GM18909 (cell line): ENCODE measurements at regions not wholly inside any gene's neighbourhood (a gene's known extent, or its start where the extent isn't known, plus 50 kb on each side); places are given as distances from the start of the nearest gene placed in this dataset.

Experiments used
- ATAC-seq: cut with Tn5 transposase; IDR thresholded peaks from one replicate; pipeline ENCODE4 v1.9.1; 2021; ENCODE audit warnings: mild to moderate bottlenecking; ENCODE audit not compliant: unreplicated experiment, poor library complexity

GRCh38 chr10:90635111-90635765, 222.6 kb downstream of the HTR7 start:
- ATAC-seq, result no peak

GRCh38 chr10:90640756-90641155, 217.1 kb downstream of the HTR7 start:
- no peak for ATAC-seq

DNA sequence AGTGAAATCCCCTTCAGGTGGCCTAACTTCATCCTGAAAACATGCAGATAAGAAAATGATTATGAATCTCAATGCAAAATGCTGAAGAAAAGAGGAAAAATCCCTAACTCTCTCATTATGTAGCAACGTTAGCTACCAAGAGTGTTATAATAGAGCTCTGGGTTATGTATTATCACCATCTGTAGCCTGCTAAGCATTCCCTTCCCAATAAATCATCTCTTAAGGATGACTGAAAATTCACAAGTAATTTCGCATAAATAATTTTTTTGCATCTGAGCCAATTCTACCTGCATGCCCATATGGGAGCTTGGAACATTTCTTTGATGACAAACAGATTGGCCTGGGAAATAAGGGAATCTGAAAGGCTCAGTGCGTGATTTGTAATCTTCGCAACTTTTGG, 216.1 kb downstream of the HTR7 start:
- ATAC-seq, result no peak

GRCh38 chr10:90642136-90642535, 215.7 kb downstream of the HTR7 start:
- no peak for ATAC-seq

GRCh38 chr10:90642650-90643049, 215.2 kb downstream of the HTR7 start:
- ATAC-seq, result no peak

DNA sequence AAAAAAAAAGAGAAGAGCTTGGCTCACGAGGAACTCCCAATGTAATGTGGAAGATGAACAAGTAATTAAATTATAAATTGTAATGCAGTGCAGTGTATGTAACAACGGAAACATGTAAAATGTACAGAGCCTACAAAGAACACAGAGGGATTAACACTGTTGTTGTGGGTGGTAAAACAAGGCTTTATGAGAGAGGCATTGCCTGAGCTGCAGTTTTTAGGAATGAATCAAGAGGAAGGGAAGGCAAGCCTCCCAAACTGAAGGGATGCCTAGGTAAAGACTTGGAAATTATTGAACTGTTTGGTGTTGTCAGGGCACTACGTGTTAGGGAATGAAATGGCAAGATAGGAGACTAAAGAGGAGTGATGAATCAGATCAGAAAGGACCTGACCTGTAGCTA, 213.7 kb downstream of the HTR7 start:
- ATAC-seq, result no peak

DNA sequence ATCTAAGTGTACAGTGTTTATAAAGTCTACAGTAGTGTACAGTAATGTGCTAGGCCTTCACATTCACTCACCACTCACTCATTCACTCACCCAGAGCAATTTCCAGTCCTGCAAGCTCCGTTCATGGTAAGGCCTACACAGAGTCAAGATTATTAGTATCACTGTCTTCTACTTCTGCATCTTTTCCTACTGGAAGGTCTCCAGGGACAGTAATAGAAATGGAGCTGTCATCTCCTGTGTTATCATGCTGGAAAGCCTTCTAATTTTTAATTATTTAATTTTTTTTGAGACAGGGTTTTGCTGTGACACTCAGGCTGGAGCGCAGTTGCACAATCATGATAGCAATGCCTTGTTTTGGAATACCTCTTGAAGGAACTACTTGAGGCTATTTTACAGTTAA, 207.0 kb downstream of the HTR7 start:
- no peak for ATAC-seq

GRCh38 chr10:90652519-90652918, 205.3 kb downstream of the HTR7 start:
- ATAC-seq, result no peak

- ATAC-seq, result no peak
Observed at GRCh38 chr10:90658791-90659190, 199.0 kb downstream of the HTR7 start.

DNA sequence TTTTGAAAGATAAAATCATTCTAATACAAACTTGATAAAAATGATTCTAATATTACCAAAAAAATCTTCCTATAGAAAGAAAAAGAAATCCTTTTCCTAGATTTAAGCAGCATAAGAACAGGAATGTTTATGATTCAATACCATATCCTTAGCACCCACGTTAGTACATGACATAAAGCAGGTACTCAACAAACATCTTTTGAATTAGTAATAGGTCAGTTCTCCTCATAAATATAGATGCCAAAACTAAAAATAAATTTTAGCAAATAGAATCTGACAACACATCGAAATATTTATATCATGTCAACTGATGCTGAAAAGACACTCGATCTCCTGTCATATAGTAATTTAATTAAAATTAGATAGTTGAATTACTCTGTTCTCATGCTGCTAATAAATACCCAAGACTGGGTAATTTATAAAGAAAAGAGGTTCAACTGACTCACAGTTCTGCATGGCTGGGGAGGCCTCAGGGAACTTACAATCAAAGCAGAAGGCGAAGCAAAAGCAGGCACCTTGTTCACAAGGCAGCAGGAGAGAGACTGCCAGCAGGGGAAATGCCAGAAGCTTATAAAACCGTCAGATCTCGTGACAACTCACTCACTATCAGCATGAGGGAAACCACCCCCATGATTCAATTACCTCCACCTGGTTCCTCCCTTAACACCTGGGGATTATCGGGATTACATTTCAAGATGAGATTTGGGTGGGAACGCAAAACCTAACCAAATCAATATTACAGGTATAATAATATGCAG, 191.8 kb downstream of the HTR7 start:
- ATAC-seq, result no peak

- ATAC-seq, result no peak
Observed at GRCh38 chr10:90674461-90674860, 183.4 kb downstream of the HTR7 start.

DNA sequence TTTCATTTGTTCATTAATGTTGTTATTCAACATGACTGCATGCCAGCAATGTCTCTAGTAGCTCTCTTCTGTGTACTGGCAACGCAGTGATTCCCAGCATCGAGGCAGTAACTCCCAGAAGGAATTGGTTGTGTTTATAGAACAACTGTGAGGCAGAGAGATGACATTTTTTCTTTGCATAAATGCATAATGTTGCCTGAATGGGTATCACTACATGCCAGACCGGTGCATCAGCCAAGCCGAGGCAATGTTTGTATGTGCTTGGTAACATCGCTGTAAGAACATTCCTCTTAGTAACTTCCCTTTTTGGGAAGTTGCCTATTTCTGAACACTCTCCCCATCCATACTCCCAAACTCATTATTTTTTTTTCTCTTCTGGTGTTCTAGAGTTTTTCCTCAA, 182.9 kb downstream of the HTR7 start:
- no peak for ATAC-seq

DNA sequence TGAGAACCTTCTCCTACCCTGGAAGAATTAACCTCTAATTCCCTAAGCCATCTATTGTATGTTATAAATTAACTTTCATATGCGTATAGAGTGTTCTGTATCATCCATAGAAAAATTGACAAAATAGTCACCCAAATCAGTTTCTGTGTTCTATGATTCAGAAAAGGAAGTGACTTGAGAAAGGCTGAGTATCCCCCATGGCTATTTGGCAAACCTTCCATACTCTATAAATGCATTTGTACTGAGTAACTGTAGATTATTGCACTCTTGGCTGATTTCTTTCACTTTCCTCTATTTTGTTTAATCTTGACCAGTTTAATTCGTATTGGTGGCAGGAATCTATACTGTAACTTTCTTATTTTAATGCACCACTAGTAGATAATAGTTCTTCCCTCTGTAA, 182.2 kb downstream of the HTR7 start:
- no peak for ATAC-seq
